Neural progenitor cell (in vitro differentiated cells): ENCODE measurements at regions not wholly inside any gene's neighbourhood (a gene's known extent, or its start where the extent isn't known, plus 50 kb on each side); places are given as distances from the start of the nearest gene placed in this dataset.
A peak's percentile ranks its signal among the peaks of the same experiment; 100 is the strongest.

Experiments used
- DNase-seq: peaks from one replicate; pipeline ENCODE4 v3.0.0-alpha.2; 2016; ENCODE audit warnings: low spot score
- H2AFZ ChIP-seq: fragments of 200-600 bp; sonication (generic); replicated peaks from 2 replicates; pipeline ENCODE4 v1.6.1; 2016; ENCODE audit warnings: antibody characterized with exemption
- H3F3A ChIP-seq: fragments of 200-600 bp; sonication (generic); 2 replicates; pipeline ENCODE4 v1.6.1; 2016; ENCODE audit warnings: antibody characterized with exemption, low read depth
- H3K27ac ChIP-seq: fragments of 200-600 bp; sonication (generic); 2 replicates; pipeline ENCODE4 v1.5.1; 2016; ENCODE audit warnings: mild to moderate bottlenecking
- H3K27me3 ChIP-seq: fragments of 200-600 bp; sonication (generic); 2 replicates; pipeline ENCODE4 v1.6.1; 2016; ENCODE audit warnings: mild to moderate bottlenecking, moderate library complexity
- H3K36me3 ChIP-seq: fragments of 200-600 bp; sonication (generic); 2 replicates; pipeline ENCODE4 v1.5.1; 2016
- H3K4me1 ChIP-seq: fragments of 200-600 bp; sonication (generic); 2 replicates; pipeline ENCODE4 v1.6.1; 2016; ENCODE audit warnings: mixed run types
- H3K4me2 ChIP-seq: fragments of 200-600 bp; sonication (generic); 2 replicates; pipeline ENCODE4 v1.6.1; 2016
- H3K4me3 ChIP-seq: fragments of 200-600 bp; sonication (generic); 2 replicates; pipeline ENCODE4 v1.5.1; 2016
- H3K79me2 ChIP-seq: fragments of 200-600 bp; sonication (generic); 2 replicates; pipeline ENCODE4 v1.6.1; 2016; ENCODE audit warnings: low read depth
- H3K9ac ChIP-seq: fragments of 200-600 bp; sonication (generic); 2 replicates; pipeline ENCODE4 v1.6.1; 2016
- H3K9me3 ChIP-seq: fragments of 200-600 bp; sonication (generic); 2 replicates; pipeline ENCODE4 v1.5.1; 2016; ENCODE audit warnings: low read depth
- H4K20me1 ChIP-seq: fragments of 200-600 bp; sonication (generic); 2 replicates; pipeline ENCODE4 v1.6.1; 2016; ENCODE audit warnings: low read depth
- H3K27ac Mint-ChIP-seq: 3 replicates; pipeline ENCODE4 v1.8.0; 2021; ENCODE audit warnings: mixed read lengths
- H3K27me3 Mint-ChIP-seq: 2 replicates; pipeline ENCODE4 v1.8.0; 2022; ENCODE audit warnings: low read depth, mild to moderate bottlenecking, inconsistent platforms, moderate library complexity, mixed read lengths; ENCODE audit not compliant: insufficient read depth
- H3K36me3 Mint-ChIP-seq: 3 replicates; pipeline ENCODE4 v1.8.0; 2021; ENCODE audit warnings: mixed read lengths
- H3K4me1 Mint-ChIP-seq: 3 replicates; pipeline ENCODE4 v1.8.0; 2021; ENCODE audit warnings: mixed read lengths
- H3K4me3 Mint-ChIP-seq: 3 replicates; pipeline ENCODE4 v1.8.0; 2021; ENCODE audit warnings: mild to moderate bottlenecking, moderate library complexity, mixed read lengths
- H3K9me3 Mint-ChIP-seq: 3 replicates; pipeline ENCODE4 v1.8.0; 2020; ENCODE audit warnings: mixed read lengths
- EZH2 ChIP-seq: fragments of 200-600 bp; sonication (generic); IDR thresholded peaks from 2 replicates; pipeline ENCODE4 v1.6.1; 2017; ENCODE audit warnings: antibody characterized with exemption, mild to moderate bottlenecking, moderate library complexity
- EZH2phosphoT487 ChIP-seq: fragments of 200-600 bp; sonication (generic); IDR thresholded peaks from 2 replicates; pipeline ENCODE4 v1.6.1; 2017; ENCODE audit warnings: antibody characterized with exemption
- TF ChIP-seq, protein P1 (sequence below): fragments of 200-600 bp; sonication (generic); IDR thresholded peaks from 2 replicates; pipeline ENCODE4 v1.5.1; 2017; ENCODE audit warnings: antibody characterized with exemption, mild to moderate bottlenecking

GRCh38 chr3:124115279-124115678 lies 123.4 kb upstream of the ROPN1 start:
- Histone ChIP-seq H3K4me3 (no peak overlapping the region), H3K4me1 (no peaks in the 10 kb centered on the region), H3K9ac (no peak overlapping the region), H3F3A (no peaks in the 10 kb centered on the region), H3K9me3 (no peaks in the 10 kb centered on the region), H3K79me2 (no peaks in the 10 kb centered on the region), H2AFZ (no peak overlapping the region), H3K36me3 (no peaks in the 10 kb centered on the region), H3K27ac (no peak overlapping the region), H4K20me1 (no peaks in the 10 kb centered on the region), H3K4me2 (no peak overlapping the region), H3K27me3 (no peaks in the 10 kb centered on the region)
- Mint-ChIP-seq H3K36me3 (no peaks in the 10 kb centered on the region), H3K9me3 (no peaks in the 10 kb centered on the region), H3K4me3 (no peak overlapping the region), H3K27ac (no peak overlapping the region), H3K27me3 (no peaks in the 10 kb centered on the region), H3K4me1 (peaks cover 18% of the 10 kb centered on the region)
- TF ChIP-seq, protein P1, sequence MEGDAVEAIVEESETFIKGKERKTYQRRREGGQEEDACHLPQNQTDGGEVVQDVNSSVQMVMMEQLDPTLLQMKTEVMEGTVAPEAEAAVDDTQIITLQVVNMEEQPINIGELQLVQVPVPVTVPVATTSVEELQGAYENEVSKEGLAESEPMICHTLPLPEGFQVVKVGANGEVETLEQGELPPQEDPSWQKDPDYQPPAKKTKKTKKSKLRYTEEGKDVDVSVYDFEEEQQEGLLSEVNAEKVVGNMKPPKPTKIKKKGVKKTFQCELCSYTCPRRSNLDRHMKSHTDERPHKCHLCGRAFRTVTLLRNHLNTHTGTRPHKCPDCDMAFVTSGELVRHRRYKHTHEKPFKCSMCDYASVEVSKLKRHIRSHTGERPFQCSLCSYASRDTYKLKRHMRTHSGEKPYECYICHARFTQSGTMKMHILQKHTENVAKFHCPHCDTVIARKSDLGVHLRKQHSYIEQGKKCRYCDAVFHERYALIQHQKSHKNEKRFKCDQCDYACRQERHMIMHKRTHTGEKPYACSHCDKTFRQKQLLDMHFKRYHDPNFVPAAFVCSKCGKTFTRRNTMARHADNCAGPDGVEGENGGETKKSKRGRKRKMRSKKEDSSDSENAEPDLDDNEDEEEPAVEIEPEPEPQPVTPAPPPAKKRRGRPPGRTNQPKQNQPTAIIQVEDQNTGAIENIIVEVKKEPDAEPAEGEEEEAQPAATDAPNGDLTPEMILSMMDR, result no peak
- TF ChIP-seq EZH2phosphoT487 (no peak), EZH2 (no peak)
- no peak for DNase-seq

- Histone ChIP-seq H3K9ac (no peak overlapping the region), H3K4me2 (no peak overlapping the region), H3K4me1 (no peaks in the 10 kb centered on the region), H3K79me2 (no peaks in the 10 kb centered on the region), H3K27me3 (no peaks in the 10 kb centered on the region), H3K4me3 (no peak overlapping the region), H3K9me3 (no peaks in the 10 kb centered on the region), H2AFZ (no peak overlapping the region), H3K27ac (no peak overlapping the region), H3F3A (no peaks in the 10 kb centered on the region), H4K20me1 (no peaks in the 10 kb centered on the region), H3K36me3 (no peaks in the 10 kb centered on the region)
- TF ChIP-seq, protein P1, result no peak
- no peak for TF ChIP-seq EZH2phosphoT487
- no peak for TF ChIP-seq EZH2
- H3K4me3 Mint-ChIP-seq, result no peak overlapping the region
- H3K36me3 Mint-ChIP-seq, result no peaks in the 10 kb centered on the region
- DNase-seq, result no peak
- H3K27me3 Mint-ChIP-seq, result no peaks in the 10 kb centered on the region
- H3K9me3 Mint-ChIP-seq, result no peaks in the 10 kb centered on the region
- no peak overlapping the region for H3K27ac Mint-ChIP-seq
- H3K4me1 Mint-ChIP-seq, result peaks cover 18% of the 10 kb centered on the region
Measured at GRCh38 chr3:124115956-124116355, 124.0 kb upstream of the ROPN1 start.

- Histone ChIP-seq H3K27me3 (no peaks in the 10 kb centered on the region), H2AFZ (no peak overlapping the region), H3K27ac (no peak overlapping the region), H4K20me1 (no peaks in the 10 kb centered on the region), H3K9ac (no peak overlapping the region), H3K4me3 (no peak overlapping the region), H3K79me2 (no peaks in the 10 kb centered on the region), H3K4me1 (no peaks in the 10 kb centered on the region), H3K9me3 (no peaks in the 10 kb centered on the region), H3K4me2 (no peak overlapping the region), H3F3A (no peaks in the 10 kb centered on the region), H3K36me3 (no peaks in the 10 kb centered on the region)
- Mint-ChIP-seq H3K9me3 (no peaks in the 10 kb centered on the region), H3K27me3 (no peaks in the 10 kb centered on the region), H3K4me1 (peaks cover 18% of the 10 kb centered on the region), H3K27ac (peak overlapping the region; percentile 42), H3K36me3 (no peaks in the 10 kb centered on the region), H3K4me3 (no peak overlapping the region)
- DNase-seq, result no peak
- TF ChIP-seq EZH2phosphoT487 (no peak), EZH2 (no peak)
- TF ChIP-seq, protein P1, result no peak
Measured at GRCh38 chr3:124116906-124117305, 125.0 kb upstream of the ROPN1 start.

DNA sequence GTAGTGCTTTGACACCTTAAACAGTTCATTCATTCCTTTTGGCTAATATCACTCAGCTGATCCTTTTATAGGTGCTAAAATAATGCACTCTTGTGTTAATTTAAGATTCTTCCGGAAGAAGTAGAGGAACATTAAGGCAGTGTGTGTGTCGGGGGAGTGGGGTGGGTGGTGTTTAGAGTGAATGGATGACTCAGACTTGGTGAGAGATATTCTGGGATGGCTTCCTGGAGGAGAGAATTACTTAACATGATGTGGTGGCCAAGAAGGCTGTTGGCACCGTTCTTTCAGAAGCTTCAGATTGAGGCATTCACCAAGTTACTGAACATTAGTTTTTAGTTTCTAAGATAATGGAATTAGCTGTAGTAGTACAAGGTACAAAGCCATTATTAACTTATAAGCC lies 125.6 kb upstream of the ROPN1 start:
- no peaks in the 10 kb centered on the region for H3K27me3 ChIP-seq
- TF ChIP-seq EZH2, result no peak
- TF ChIP-seq, protein P1, result no peak
- no peak for TF ChIP-seq EZH2phosphoT487
- no peak overlapping the region for H3K4me3 Mint-ChIP-seq

More for the DNA sequence above, 125.6 kb upstream of the ROPN1 start:
- Mint-ChIP-seq H3K9me3 (no peaks in the 10 kb centered on the region), H3K27me3 (no peaks in the 10 kb centered on the region), H3K27ac (peak overlapping the region; percentile 41), H3K36me3 (no peaks in the 10 kb centered on the region), H3K4me1 (peaks cover 18% of the 10 kb centered on the region)
- H3K27ac ChIP-seq, result no peak overlapping the region
- H3K79me2 ChIP-seq, result no peaks in the 10 kb centered on the region
- no peak overlapping the region for H2AFZ ChIP-seq
- H3K9ac ChIP-seq, result no peak overlapping the region
- DNase-seq, result no peak
- H3F3A ChIP-seq, result no peaks in the 10 kb centered on the region
- H3K4me3 ChIP-seq, result no peak overlapping the region
- H3K36me3 ChIP-seq, result no peaks in the 10 kb centered on the region
- H4K20me1 ChIP-seq, result no peaks in the 10 kb centered on the region
- no peaks in the 10 kb centered on the region for H3K9me3 ChIP-seq
- no peaks in the 10 kb centered on the region for H3K4me1 ChIP-seq
- H3K4me2 ChIP-seq, result no peak overlapping the region
